HepG2 (cell line): ENCODE measurements at regions not wholly inside any gene's neighbourhood (a gene's known extent, or its start where the extent isn't known, plus 50 kb on each side); places are given as distances from the start of the nearest gene placed in this dataset.

Experiments
- DMAP1 ChIP-seq: IDR thresholded peaks from 2 replicates; pipeline ENCODE4 v1.6.1; 2016
- HDAC1 ChIP-seq: sonication (generic); formaldehyde crosslinking; IDR thresholded peaks from 2 replicates; pipeline ENCODE4 v1.5.1; 2020; ENCODE audit warnings: mild to moderate bottlenecking, missing genetic modification reagents
- HNF4G ChIP-seq, 2 experiments: sonication (generic) in 1 of 2; formaldehyde crosslinking in 1 of 2; IDR thresholded peaks; 2 replicates each; pipeline versions ENCODE4 v1.4.0 to v1.6.1; 2011 to 2020; ENCODE audit warnings: borderline replicate concordance in 2 of 2, low read depth in 2 of 2, mild to moderate bottlenecking in 2 of 2, low read length in 1 of 2, missing genetic modification reagents in 1 of 2, moderate library complexity in 1 of 2
- HOXA7 ChIP-seq: sonication (generic); formaldehyde crosslinking; IDR thresholded peaks from 2 replicates; pipeline ENCODE4 v1.8.1; 2022; ENCODE audit warnings: mild to moderate bottlenecking, missing genetic modification reagents, moderate library complexity
- KMT2B ChIP-seq: IDR thresholded peaks from 2 replicates; pipeline ENCODE4 v1.6.1; 2016; ENCODE audit warnings: missing genetic modification reagents, missing compliant biosample characterization
- MAFG ChIP-seq: sonication (generic); formaldehyde crosslinking; IDR thresholded peaks from 2 replicates; pipeline ENCODE4 v1.5.1; 2020; ENCODE audit warnings: mild to moderate bottlenecking, missing genetic modification reagents
- MATR3 ChIP-seq: sonication (generic); formaldehyde crosslinking; IDR thresholded peaks from 2 replicates; pipeline ENCODE4 v1.4.0; 2020; ENCODE audit warnings: missing genetic modification reagents
- NBN ChIP-seq: fragments of 450-650 bp; conservative IDR thresholded peaks from 2 replicates; pipeline ENCODE4 v1.6.1; 2017
- POLR2G ChIP-seq: fragments of 200-400 bp; formaldehyde crosslinking; IDR thresholded peaks from 2 replicates; pipeline ENCODE4 v1.6.1; 2018; ENCODE audit warnings: mild to moderate bottlenecking, low read depth, low read length, moderate library complexity
- RBM39 ChIP-seq: fragments of 200-400 bp; formaldehyde crosslinking; IDR thresholded peaks from one replicate; pipeline ENCODE4 v1.6.1; 2018; ENCODE audit warnings: antibody characterized with exemption, mild to moderate bottlenecking, low read depth, low read length; ENCODE audit not compliant: poor library complexity, severe bottlenecking
- RCOR2 ChIP-seq: IDR thresholded peaks from 2 replicates; pipeline ENCODE4 v1.6.1; 2016; ENCODE audit warnings: missing biosample characterization, missing genetic modification reagents
- RXRB ChIP-seq: IDR thresholded peaks from 2 replicates; pipeline ENCODE4 v1.6.1; 2016; ENCODE audit warnings: borderline replicate concordance, missing genetic modification reagents, missing compliant biosample characterization
- TFE3 ChIP-seq: IDR thresholded peaks from 2 replicates; pipeline ENCODE4 v1.6.1; 2016
- ZNF160 ChIP-seq: sonication (generic); formaldehyde crosslinking; IDR thresholded peaks from 2 replicates; pipeline ENCODE4 v1.8.0; 2022; ENCODE audit warnings: mild to moderate bottlenecking, inconsistent platforms, missing genetic modification reagents
- ZNF350 ChIP-seq: sonication (generic); formaldehyde crosslinking; IDR thresholded peaks from 2 replicates; pipeline ENCODE4 v1.4.0; 2020; ENCODE audit warnings: mild to moderate bottlenecking, low read depth, missing genetic modification reagents, borderline replicate concordance
- ZNF496 ChIP-seq: sonication (generic); formaldehyde crosslinking; IDR thresholded peaks from 2 replicates; pipeline ENCODE4 v1.8.1; 2023; ENCODE audit warnings: mild to moderate bottlenecking, moderate library complexity, missing genetic modification reagents; ENCODE audit not compliant: insufficient replicate concordance
- ZNF512 ChIP-seq: sonication (generic); formaldehyde crosslinking; IDR thresholded peaks from 2 replicates; pipeline ENCODE4 v1.4.0; 2020; ENCODE audit warnings: mild to moderate bottlenecking, missing genetic modification reagents
- ZNF577 ChIP-seq: sonication (generic); formaldehyde crosslinking; IDR thresholded peaks from 2 replicates; pipeline ENCODE4 v1.4.0; 2020; ENCODE audit warnings: mild to moderate bottlenecking, low read depth, missing genetic modification reagents, borderline replicate concordance
- ZNF749 ChIP-seq: sonication (generic); formaldehyde crosslinking; IDR thresholded peaks from 2 replicates; pipeline ENCODE4 v1.8.0; 2022; ENCODE audit warnings: mild to moderate bottlenecking, missing genetic modification reagents, moderate library complexity, borderline replicate concordance
- ZSCAN25 ChIP-seq: sonication (generic); formaldehyde crosslinking; IDR thresholded peaks from 2 replicates; pipeline ENCODE4 v1.8.0; 2022; ENCODE audit warnings: mild to moderate bottlenecking, missing genetic modification reagents
- TF ChIP-seq, protein P1 (sequence below): sonication (generic); formaldehyde crosslinking; IDR thresholded peaks from 2 replicates; pipeline ENCODE4 v1.5.0; 2020; ENCODE audit warnings: mild to moderate bottlenecking, missing genetic modification reagents
- TF ChIP-seq, protein P2 (sequence below): fragments of 450-650 bp; IDR thresholded peaks from 2 replicates; pipeline ENCODE4 v1.6.1; 2017; ENCODE audit warnings: mild to moderate bottlenecking

DNA sequence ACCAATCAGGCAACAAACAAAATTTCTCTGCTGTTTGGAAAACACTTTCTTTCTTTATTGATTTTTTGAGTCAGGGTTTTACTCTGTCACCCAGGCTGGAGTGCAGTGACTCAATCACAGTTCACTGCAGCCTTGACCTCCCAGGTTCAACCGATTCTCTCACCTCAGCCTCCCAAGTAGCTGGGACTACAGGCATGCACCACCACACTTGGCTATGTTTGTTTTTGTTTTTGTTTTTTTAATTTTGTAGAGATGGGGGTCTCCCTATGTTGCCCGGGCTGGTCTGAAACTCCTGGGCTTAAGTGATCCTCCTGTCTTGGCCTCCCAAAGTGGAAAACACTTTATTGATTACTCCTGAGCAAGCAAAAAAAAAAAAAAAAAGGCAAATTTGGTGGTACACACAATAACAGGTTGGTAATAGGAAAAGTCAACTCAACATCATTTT lies 276.4 kb downstream of the SOX9 start (continued):
- TF ChIP-seq, protein P1, sequence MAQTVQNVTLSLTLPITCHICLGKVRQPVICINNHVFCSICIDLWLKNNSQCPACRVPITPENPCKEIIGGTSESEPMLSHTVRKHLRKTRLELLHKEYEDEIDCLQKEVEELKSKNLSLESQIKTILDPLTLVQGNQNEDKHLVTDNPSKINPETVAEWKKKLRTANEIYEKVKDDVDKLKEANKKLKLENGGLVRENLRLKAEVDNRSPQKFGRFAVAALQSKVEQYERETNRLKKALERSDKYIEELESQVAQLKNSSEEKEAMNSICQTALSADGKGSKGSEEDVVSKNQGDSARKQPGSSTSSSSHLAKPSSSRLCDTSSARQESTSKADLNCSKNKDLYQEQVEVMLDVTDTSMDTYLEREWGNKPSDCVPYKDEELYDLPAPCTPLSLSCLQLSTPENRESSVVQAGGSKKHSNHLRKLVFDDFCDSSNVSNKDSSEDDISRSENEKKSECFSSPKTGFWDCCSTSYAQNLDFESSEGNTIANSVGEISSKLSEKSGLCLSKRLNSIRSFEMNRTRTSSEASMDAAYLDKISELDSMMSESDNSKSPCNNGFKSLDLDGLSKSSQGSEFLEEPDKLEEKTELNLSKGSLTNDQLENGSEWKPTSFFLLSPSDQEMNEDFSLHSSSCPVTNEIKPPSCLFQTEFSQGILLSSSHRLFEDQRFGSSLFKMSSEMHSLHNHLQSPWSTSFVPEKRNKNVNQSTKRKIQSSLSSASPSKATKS (CRISPR knock-in tag): no peak
- peak; percentile 69; the same call in 1 of the 2 replicates for TF ChIP-seq ZNF350 (CRISPR knock-in tag)
- TF ChIP-seq ZSCAN25 (CRISPR knock-in tag): no peak
- peak; percentile 92 for TF ChIP-seq RCOR2
- no peak for TF ChIP-seq DMAP1 (CRISPR knock-in tag)
- TF ChIP-seq KMT2B (CRISPR knock-in tag): no peak
- no peak for TF ChIP-seq POLR2G
- no peak for TF ChIP-seq RBM39
- TF ChIP-seq HDAC1 (CRISPR knock-in tag): peak; percentile 89
- TF ChIP-seq, protein P2, sequence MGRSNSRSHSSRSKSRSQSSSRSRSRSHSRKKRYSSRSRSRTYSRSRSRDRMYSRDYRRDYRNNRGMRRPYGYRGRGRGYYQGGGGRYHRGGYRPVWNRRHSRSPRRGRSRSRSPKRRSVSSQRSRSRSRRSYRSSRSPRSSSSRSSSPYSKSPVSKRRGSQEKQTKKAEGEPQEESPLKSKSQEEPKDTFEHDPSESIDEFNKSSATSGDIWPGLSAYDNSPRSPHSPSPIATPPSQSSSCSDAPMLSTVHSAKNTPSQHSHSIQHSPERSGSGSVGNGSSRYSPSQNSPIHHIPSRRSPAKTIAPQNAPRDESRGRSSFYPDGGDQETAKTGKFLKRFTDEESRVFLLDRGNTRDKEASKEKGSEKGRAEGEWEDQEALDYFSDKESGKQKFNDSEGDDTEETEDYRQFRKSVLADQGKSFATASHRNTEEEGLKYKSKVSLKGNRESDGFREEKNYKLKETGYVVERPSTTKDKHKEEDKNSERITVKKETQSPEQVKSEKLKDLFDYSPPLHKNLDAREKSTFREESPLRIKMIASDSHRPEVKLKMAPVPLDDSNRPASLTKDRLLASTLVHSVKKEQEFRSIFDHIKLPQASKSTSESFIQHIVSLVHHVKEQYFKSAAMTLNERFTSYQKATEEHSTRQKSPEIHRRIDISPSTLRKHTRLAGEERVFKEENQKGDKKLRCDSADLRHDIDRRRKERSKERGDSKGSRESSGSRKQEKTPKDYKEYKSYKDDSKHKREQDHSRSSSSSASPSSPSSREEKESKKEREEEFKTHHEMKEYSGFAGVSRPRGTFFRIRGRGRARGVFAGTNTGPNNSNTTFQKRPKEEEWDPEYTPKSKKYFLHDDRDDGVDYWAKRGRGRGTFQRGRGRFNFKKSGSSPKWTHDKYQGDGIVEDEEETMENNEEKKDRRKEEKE: no peak
- TF ChIP-seq ZNF496 (CRISPR knock-in tag): no peak
- no peak for TF ChIP-seq ZNF512
- TF ChIP-seq HOXA7 (CRISPR knock-in tag): no peak
- TF ChIP-seq ZNF160: no peak
- no peak for TF ChIP-seq ZNF749
- TF ChIP-seq MAFG: no peak
- no peak for TF ChIP-seq TFE3 (CRISPR knock-in tag)
- TF ChIP-seq MATR3 (CRISPR knock-in tag): no peak
- 0 out of 2 replicates have a peak, but pooled peaks have one; percentile 42 for TF ChIP-seq HNF4G (IDR thresholded peaks at IDR 0.05; ENCODE audit: borderline replicate concordance, low read depth, low read length)
- TF ChIP-seq HNF4G (CRISPR knock-in tag; IDR thresholded peaks at IDR 0.05; ENCODE audit: borderline replicate concordance, low read depth): peak; percentile 48; the same call in 1 of the 2 replicates
- TF ChIP-seq NBN: no peak
- no peak for TF ChIP-seq ZNF577 (CRISPR knock-in tag)
- peak; percentile 95 for TF ChIP-seq RXRB
